GM12878 (cell line): ENCODE measurements at regions not wholly inside any gene's neighbourhood (a gene's known extent, or its start where the extent isn't known, plus 50 kb on each side); places are given as distances from the start of the nearest gene placed in this dataset.

ENCODE experiments used
- ATAC-seq: fragments of 200-7000 bp; cut with Tn5 transposase; 3 replicates; pipeline ENCODE4 v1.9.1; 2020; ENCODE audit warnings: mild to moderate bottlenecking, moderate library complexity
- BruUV-seq: library from RNA; stranded (reverse); fragments of 400-500 nt; replicated peaks from 2 replicates; lab custom pipeline; 2021; lab: Mats Ljungman, UMichigan
- CTCF ChIA-PET: fragments of 300-600 bp; sonication (Branson Sonifier 250); formaldehyde crosslinking; extraction: SDS; loops from one replicate; lab custom pipeline; 2021; ENCODE audit warnings: inconsistent platforms; lab: Yijun Ruan, JAX
- POLR2A ChIA-PET: fragments of 350-600 bp; formaldehyde crosslinking; extraction: SDS; loops from one replicate; lab custom pipeline; 2021; ENCODE audit warnings: inconsistent platforms; lab: Charles Lee
- RAD21 ChIA-PET: fragments of 300-600 bp; sonication (Branson Sonifier 250); formaldehyde crosslinking; loops from one replicate; lab custom pipeline; 2023; ENCODE audit warnings: antibody characterized with exemption; ENCODE audit not compliant: unreplicated experiment; lab: Charles Lee
- SMC1A ChIA-PET: fragments of 300-600 bp; sonication (Branson Sonifier 250); formaldehyde crosslinking; loops from one replicate; lab custom pipeline; 2023; ENCODE audit not compliant: unreplicated experiment, uncharacterized antibody; lab: Charles Lee
- DNase-seq: peaks from one replicate; pipeline ENCODE4 v3.0.0-alpha.2; 2011; ENCODE audit warnings: low read depth, low spot score
- FAIRE-seq: peaks from 3 replicates; lab custom pipeline; 2011; peaks lifted over from hg19 to GRCh38; lab: Jason Lieb, UNC
- H2AFZ ChIP-seq: 2 replicates; pipeline ENCODE4 v1.6.0; 2011; ENCODE audit warnings: low read depth, low read length, control low read depth; ENCODE audit not compliant: control insufficient read depth
- H3K27ac ChIP-seq: 2 replicates; pipeline ENCODE4 v1.5.1; 2011; ENCODE audit warnings: control low read depth; ENCODE audit not compliant: control insufficient read depth, insufficient read depth
- H3K27me3 ChIP-seq, 2 experiments: replicated peaks in 1 of 2; 2 replicates each; pipeline versions ENCODE4 v1.6.0 to v1.6.1; 2011; ENCODE audit warnings: low read length in 1 of 2; ENCODE audit not compliant: control insufficient read depth in 2 of 2, insufficient read depth in 2 of 2
- H3K36me3 ChIP-seq, 2 experiments: 2 replicates each; pipeline ENCODE4 v1.5.1; 2011; ENCODE audit warnings: low read length in 1 of 2; ENCODE audit not compliant: control insufficient read depth in 2 of 2, insufficient read depth in 2 of 2
- H3K4me1 ChIP-seq: 2 replicates; pipeline ENCODE4 v1.6.1; 2011; ENCODE audit warnings: mild to moderate bottlenecking, low read length, moderate library complexity, mixed read lengths; ENCODE audit not compliant: control insufficient read depth, insufficient read depth
- H3K4me2 ChIP-seq: 2 replicates; pipeline ENCODE4 v1.6.0; 2011; ENCODE audit warnings: control low read depth; ENCODE audit not compliant: control insufficient read depth, insufficient read depth
- H3K4me3 ChIP-seq: fragments of 200-600 bp; sonication (generic); 2 replicates; pipeline ENCODE4 v1.5.1; 2016
- H3K79me2 ChIP-seq: 2 replicates; pipeline ENCODE4 v1.6.0; 2011; ENCODE audit warnings: low read length; ENCODE audit not compliant: control insufficient read depth, insufficient read depth
- H3K9ac ChIP-seq: 2 replicates; pipeline ENCODE4 v1.8.0; 2011; ENCODE audit warnings: low read length, control low read depth, mixed read lengths; ENCODE audit not compliant: control insufficient read depth, insufficient read depth
- H3K9me3 ChIP-seq: replicated peaks from 3 replicates; pipeline ENCODE4 v1.5.1; 2011; ENCODE audit warnings: mild to moderate bottlenecking, low read length; ENCODE audit not compliant: control insufficient read depth, insufficient read depth
- H4K20me1 ChIP-seq: 2 replicates; pipeline ENCODE4 v1.6.0; 2011; ENCODE audit not compliant: control insufficient read depth, insufficient read depth
- CUX1 ChIP-seq: IDR thresholded peaks from 2 replicates; pipeline ENCODE4 v1.6.1; 2012; ENCODE audit warnings: improper control_type of control experiment, low read depth, low read length; ENCODE audit not compliant: insufficient replicate concordance
- HSF1 ChIP-seq: fragments of 150-350 bp; IDR thresholded peaks from 2 replicates; pipeline ENCODE4 v1.6.1; 2014; ENCODE audit warnings: mild to moderate bottlenecking, low read depth, low read length
- IKZF1 ChIP-seq: fragments of 450-650 bp; conservative IDR thresholded peaks from 2 replicates; pipeline ENCODE4 v1.6.1; 2017; ENCODE audit warnings: antibody characterized with exemption, mild to moderate bottlenecking
- RUNX3 ChIP-seq: IDR thresholded peaks from 2 replicates; pipeline ENCODE4 v1.6.1; 2012; ENCODE audit warnings: low read length, inconsistent platforms
- SIX5 ChIP-seq: IDR thresholded peaks from 2 replicates; pipeline ENCODE4 v1.6.1; 2011; ENCODE audit warnings: mild to moderate bottlenecking, low read depth, low read length, moderate library complexity; ENCODE audit not compliant: severe bottlenecking
- SMAD1 ChIP-seq: fragments of 450-650 bp; IDR thresholded peaks from 2 replicates; pipeline ENCODE4 v1.6.1; 2018; ENCODE audit warnings: mild to moderate bottlenecking, low read depth; ENCODE audit not compliant: partially characterized antibody
- SP1 ChIP-seq: IDR thresholded peaks from one replicate; pipeline ENCODE4 v1.6.1; 2011; ENCODE audit warnings: low read depth, low read length
- STAT1 ChIP-seq: fragments of 450-650 bp; conservative IDR thresholded peaks from 2 replicates; pipeline ENCODE4 v1.6.1; 2014; ENCODE audit warnings: antibody characterized with exemption, mild to moderate bottlenecking
- STAT3 ChIP-seq: IDR thresholded peaks from 2 replicates; pipeline ENCODE4 v1.6.1; 2011; ENCODE audit warnings: low read depth, low read length, improper control_type of control experiment
- ZNF687 ChIP-seq: fragments of 450-650 bp; IDR thresholded peaks from 2 replicates; pipeline ENCODE4 v1.6.1; 2017; ENCODE audit warnings: mild to moderate bottlenecking, moderate library complexity
- WGBS: methylation state at CpG from one replicate; pipeline ENCODE4 v1.1.6; 2016; ENCODE audit warnings: low lambda C conversion rate; ENCODE audit not compliant: insufficient replicate concordance, insufficient coverage; ENCODE audit errors: missing lambda C conversion rate; 5-methylcytosine and 5-hydroxymethylcytosine counted together
- in situ Hi-C: fragments of 300-500 bp; cut with MboI; formaldehyde crosslinking; loops from 9 replicates; pipeline ENCODE4 v1.14.3; 2018; ENCODE audit warnings: mixed read lengths
- intact Hi-C: fragments of 100-400 bp; cut with micrococcal nuclease; formaldehyde crosslinking; loops from one replicate; pipeline ENCODE4 v1.14.2; 2022; ENCODE audit not compliant: unreplicated experiment

- TF ChIP-seq SIX5 (no peak), IKZF1 (no peak), STAT1 (no peak), CUX1 (no peak), ZNF687 (no peak), STAT3 (no peak), SMAD1 (no peak), HSF1 (no peak), SP1 (no peak), RUNX3 (no peak)
- ChIA-PET POLR2A (no interaction called here), CTCF (no interaction called here), RAD21 (no interaction called here), SMC1A (no interaction called here)
- H2AFZ ChIP-seq: no peak overlapping the region
- H3K4me2 ChIP-seq: no peak overlapping the region
- H3K9me3 ChIP-seq: no peaks in the 10 kb centered on the region
- H3K4me1 ChIP-seq: no peaks in the 10 kb centered on the region
- intact Hi-C loops (loop anchor here (1.0 kb wide), 1 partner anchor 11 kb away; no protein-coding TSS in a partner anchor), in situ Hi-C loops (no loop called here)
- DNase-seq: no peak
- H3K9ac ChIP-seq: no peak overlapping the region
- no peaks in the 10 kb centered on the region for H4K20me1 ChIP-seq
- H3K36me3 ChIP-seq: no peaks in the 10 kb centered on the region
- ATAC-seq: no peak
- H3K79me2 ChIP-seq: no peaks in the 10 kb centered on the region
- no TSS peak for BruUV-seq
- FAIRE-seq: no peak
- no peaks in the 10 kb centered on the region for H3K27me3 ChIP-seq
- no peak overlapping the region for H3K27ac ChIP-seq
- no peak overlapping the region for H3K4me3 ChIP-seq
- 7% methylated on average over 8 of the region's 8 CpGs for WGBS
Measured at GRCh38 chr18:77548790-77549420, 299.3 kb downstream of the GALR1 start.
